LoVo (cell line): ENCODE measurements at regions not wholly inside any gene's neighbourhood (a gene's known extent, or its start where the extent isn't known, plus 50 kb on each side); places are given as distances from the start of the nearest gene placed in this dataset.
A peak's percentile ranks its signal among the peaks of the same experiment; 100 is the strongest.

Experiments
- DNase-seq: peaks from one replicate; pipeline ENCODE4 v3.0.0-alpha.2; 2016; ENCODE audit warnings: low spot score

GRCh38 chr3:168583977-168584376 is 488.3 kb upstream of the GOLIM4 start:
- no peak for DNase-seq

DNA sequence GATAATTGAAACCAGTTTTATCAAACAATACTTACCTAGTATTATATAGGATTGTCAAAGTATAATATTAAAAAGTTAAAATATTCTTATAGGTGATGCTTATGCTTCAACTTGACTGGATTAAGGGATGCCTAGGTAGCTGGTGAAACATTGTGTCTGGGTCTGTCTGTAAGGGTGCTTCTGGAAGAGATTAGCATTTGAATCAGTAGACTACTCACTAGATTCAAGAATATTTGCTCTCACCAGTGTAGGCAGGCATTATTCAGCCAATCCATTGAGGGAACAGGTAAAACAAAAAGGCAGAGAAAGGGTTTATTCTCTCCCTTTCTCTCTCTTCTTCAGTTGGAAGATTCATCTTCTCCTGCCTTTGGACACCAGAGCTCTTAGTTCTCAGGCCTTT is 486.8 kb upstream of the GOLIM4 start:
- DNase-seq = no peak

GRCh38 chr3:168581771-168582225 is 486.1 kb upstream of the GOLIM4 start:
- no peak for DNase-seq

DNA sequence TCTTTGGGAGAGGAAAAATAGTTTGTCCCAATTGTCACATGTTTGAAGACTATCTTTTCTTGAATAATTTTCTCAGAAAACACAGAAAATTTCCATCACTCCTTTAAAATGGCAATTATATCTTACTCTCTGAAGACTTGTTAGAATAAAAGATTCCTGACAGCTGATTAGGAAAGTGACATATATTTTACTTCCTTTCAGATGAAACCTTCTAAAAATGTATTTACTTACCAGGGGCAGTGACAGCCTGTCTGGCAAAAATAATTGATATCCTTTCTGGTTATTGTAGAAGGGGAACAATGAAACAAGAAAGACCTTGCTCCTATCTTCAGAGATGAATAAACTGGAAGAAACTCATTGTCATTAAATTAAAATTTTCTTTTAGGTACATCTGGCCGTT is 483.3 kb upstream of the GOLIM4 start:
- DNase-seq = no peak

DNA sequence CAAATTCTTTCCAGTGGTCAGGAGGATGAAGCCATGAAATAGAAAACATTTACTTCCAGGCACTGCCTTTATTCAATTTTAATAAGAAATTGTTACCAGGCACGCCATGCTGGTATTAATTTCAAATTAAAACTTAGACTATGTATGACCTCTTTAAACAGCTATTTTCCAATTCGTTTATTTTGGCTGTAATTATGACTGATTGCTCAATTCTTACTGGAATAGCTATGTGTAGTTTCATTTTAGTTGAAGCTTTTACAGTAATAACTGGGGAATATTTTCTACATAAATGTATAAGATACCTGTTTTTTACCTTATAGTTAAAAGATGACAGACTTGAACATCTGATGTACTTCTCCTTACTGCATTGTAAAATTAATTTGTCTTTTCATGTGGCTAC is 480.0 kb upstream of the GOLIM4 start:
- no peak for DNase-seq

- no peak for DNase-seq
These were observed 478.9 kb upstream of the GOLIM4 start for GRCh38 chr3:168574455-168575158.

- no peak for DNase-seq
These were observed 474.9 kb upstream of the GOLIM4 start for GRCh38 chr3:168570404-168571155.

GRCh38 chr3:168558728-168559411 is 463.1 kb upstream of the GOLIM4 start:
- DNase-seq = no peak

DNA sequence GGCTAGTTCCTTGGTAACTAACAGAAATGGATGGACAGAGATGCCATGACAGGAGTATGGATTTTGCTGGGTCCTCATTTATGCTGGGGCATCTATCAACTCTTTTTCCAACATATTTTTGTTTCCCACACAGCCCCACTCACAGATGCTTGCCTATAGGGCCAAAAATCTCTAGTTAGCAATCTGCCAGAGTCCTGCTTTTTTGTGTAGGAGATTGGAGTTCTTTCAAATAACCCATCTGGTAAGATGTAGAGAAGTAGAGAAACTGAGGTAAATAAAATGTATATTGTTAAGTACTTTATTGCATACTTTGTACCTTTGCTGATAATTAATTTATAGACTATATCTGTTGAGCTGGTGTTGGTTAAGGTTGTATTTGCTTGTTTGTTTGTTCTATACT is 456.5 kb upstream of the GOLIM4 start:
- DNase-seq = no peak

DNA sequence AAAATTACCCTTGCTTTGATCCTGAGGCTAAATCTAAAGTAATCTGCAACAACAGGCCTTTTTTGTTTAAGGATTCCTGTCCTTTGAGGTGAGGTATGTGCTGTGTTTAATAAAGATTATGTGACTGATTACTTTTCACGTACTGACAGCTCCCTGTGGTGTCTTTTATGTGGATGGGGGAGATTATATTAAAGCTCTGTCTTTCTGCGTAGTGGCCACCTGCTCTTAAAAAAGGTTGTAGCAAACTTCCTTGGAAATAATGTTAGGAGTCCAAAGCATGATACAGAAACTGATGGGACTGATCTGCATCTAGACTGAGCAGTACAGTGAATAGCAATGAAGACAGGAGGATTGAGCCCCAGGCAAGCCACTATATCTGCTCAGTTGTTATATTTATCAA is 453.0 kb upstream of the GOLIM4 start:
- DNase-seq = no peak

GRCh38 chr3:168546707-168547106 is 451.0 kb upstream of the GOLIM4 start:
- DNase-seq = no peak

DNA sequence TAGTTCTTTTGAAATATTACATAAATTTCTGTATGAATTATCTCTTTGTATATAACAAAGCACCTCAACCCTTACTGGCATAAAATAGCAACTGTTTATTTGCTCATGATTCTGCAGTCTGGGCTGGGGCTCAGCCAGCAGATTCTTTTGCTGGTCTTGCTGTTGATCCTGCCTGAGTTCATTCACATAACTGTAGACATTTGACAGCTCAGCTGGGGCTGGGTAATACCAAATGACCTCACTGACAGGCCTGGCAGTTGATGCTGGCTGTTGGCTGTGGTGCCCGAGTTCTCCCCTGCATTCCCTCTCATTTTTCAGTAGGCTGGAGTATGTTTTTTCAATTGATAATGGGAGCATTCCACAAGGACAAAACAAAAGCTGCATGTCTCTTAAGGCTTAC is 449.9 kb upstream of the GOLIM4 start:
- DNase-seq = no peak

DNA sequence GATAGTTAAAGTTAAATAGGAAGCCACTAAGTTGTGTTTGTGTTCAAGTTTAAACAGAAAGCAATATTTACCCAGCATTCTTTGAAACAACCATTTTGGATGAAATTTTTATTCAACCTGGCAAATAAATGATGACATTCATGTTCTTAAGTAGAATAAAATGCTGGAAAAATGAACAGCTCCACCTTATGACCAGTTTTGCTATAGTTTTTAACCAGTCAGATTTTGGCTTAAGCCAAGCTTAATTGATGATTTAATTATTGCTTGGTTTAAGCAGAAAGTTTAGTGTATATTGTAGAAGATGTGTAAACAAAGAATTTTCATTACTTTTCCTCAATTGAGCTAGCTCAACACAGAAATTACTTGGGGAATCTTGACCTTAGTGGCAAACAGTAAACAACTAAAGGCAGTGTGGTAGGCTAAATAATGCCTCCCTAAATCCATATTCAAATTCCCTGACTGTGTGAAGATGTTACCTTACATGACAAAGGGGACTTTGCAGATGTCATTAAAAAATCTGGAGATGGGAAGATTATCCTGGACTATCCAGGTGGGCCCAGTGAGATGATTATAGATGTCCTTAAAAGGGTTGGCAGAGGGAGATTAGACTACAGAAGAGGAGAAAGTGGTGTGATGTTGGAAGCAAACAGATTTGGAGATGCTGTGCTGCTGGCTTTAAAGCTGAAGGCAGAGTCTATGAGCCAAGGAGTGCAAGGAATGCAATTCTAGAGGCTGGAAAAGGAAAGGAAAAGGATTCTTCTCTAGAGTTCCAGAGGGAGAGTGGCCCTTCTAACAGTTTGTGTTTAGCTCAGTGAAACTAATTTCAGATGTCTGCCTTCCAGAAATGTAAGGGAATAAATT is 448.6 kb upstream of the GOLIM4 start:
- DNase-seq = no peak

GRCh38 chr3:168540726-168541125 is 445.0 kb upstream of the GOLIM4 start:
- DNase-seq = no peak

DNA sequence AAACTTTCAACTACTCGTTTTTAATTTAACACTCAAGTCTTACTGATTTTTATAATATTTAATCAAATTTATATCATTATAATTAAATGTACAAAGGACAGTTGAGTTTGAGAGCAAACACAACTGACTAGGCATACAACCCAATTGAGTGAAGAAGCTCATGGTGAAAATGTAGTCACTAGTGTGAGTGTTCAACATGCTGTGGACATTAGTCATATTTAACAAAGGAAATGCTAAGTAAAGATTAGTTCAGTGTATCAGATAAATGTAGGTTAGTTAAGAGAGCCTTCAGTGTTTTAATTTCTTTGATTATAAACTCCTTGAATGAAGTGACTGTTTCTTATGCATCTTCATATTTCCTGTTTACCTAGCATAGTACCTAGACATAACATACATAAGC is 444.2 kb upstream of the GOLIM4 start:
- no peak for DNase-seq

GRCh38 chr3:168534761-168535160 is 439.0 kb upstream of the GOLIM4 start:
- no peak for DNase-seq

DNA sequence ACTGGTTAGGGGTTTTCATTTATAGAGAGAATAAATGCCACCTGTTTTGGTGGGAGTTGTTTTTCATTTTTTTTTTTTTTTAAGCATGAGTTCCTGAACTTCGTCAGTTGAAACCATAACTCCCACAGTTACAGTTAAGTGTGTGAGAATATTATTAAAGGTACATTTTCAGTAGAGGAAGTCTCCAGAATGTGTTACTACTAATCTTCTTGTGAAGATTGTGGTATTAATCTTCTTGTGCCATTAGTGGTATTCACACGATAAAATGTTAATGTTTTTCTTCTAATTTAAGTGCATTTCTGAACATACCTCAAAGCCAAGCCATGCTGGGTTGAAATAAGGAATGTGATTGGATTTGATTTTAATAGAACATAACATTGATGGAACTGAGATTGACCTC is 437.9 kb upstream of the GOLIM4 start:
- DNase-seq = no peak

DNA sequence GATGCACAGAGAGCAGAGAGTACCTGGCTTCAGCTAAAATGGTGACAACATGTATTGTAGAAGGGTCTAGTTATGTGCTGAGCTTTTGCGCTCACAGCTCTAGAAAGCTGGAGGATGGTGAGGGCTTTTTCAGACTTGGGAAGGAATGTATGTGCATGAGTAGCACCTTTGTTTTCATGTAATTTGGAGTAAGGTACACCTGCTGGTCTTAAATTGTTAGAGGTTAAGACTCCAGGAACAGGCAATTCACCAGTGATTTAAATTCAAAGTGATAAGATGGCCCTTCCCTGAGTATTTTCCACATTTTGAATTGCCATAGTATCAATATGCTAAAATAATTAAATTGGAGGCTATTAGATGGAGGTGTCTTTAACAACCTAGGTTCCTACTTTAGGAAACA is 436.4 kb upstream of the GOLIM4 start:
- no peak for DNase-seq

DNA sequence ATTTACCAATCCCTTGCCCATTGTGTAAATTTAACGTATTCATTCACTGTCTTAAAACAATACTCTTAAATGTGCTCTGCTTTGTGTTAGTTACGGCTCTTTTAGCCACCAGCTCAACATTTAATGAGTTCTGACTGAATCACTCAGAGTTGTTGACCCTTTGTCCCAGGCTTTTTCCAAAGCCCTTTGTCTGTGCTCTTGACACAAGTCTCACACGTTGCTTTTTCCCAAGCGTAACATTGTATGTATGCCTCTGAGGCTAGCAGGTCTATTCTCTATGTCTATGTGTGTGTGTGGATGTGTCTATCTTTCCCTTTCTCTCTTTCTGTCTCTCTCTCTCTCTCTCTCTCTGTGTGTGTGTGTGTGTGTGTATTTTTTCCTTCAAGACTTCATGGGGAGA is 435.4 kb upstream of the GOLIM4 start:
- DNase-seq = no peak

DNA sequence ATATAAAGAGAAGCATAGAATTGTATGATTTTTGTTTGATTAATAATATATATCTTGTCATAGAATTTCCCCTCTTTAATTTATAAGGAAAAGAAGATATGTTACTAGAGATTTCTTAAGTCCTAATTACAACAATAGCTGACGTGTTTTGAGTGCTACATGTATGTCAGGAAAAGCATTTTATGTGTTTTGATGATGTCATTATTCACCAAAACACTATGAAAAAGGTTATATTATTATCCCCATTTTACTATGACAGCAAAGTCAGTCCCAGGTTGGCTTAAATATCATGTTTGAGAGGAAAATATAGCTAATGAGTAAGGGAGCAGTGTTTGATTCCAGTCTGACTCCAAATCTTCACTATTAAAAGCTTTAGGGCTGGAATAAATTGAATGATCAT is 428.4 kb upstream of the GOLIM4 start:
- no peak for DNase-seq

DNA sequence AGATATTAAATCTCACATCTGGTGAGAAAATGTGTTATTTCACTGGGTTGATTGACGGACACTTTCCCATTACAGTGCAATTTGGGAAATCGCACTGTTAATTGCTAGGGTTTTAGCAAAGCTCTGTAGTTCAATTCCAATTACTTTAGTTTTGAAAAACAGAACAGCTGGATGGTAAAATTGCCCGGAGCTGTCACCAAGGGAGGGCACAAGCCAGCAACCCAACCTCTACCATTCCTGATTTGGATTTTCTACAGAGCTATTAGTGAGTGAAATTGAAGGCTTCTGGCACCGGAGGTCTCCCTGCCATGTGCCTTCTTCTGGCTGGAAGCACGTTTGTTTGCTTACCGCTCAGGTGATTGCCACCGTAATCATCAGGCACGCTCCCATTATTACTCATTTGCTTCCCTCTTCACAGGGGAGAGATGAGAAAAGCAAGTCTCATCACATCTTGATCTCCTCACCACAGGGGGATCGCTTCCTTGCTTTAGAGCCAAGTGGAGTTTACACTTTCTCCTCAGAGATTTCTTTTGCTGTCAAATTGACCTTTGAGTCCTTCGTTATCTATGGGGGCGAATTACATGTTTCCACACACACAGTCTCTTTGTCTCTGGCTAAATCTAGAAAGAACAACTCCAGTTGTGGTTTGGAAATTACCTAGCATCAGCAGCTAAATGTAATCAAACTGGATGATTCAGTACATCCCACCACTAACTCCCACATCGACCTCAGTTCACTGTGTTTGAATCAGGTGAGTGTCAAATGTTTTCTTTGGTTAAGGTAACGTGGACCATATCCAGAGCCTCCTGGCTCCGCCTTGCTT is 421.7 kb upstream of the GOLIM4 start:
- peak; percentile 2 for DNase-seq
